ENCODE measurements at regions not wholly inside any gene's neighbourhood (a gene's known extent, or its start where the extent isn't known, plus 50 kb on each side); places are given as distances from the start of the nearest gene placed in this dataset.

DNA sequence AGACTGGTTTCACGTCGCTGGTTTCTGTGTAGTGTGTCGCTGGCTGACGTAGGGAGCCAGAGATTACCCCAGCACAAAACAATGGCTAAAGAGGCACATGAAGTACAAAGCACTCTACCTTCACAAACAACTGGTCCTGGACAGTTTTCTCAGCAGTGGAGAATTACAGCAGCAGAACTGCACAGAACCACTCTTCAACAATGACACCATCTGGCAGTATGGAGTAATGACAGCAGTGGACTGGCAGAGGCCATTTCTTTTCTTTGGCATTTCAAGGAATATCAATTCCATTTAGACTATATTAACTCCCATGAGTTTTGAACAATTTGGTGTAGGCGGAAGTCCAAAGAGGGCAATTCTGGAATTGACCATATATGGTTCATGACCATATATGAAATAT lies 1074.1 kb downstream of the AACS start:
- WGBS (ENCODE audit: insufficient coverage, insufficient replicate concordance, low lambda C conversion rate, missing lambda C conversion rate): 60% methylated on average over 5 of the region's 5 CpGs
- H3K79me2 ChIP-seq (ENCODE audit: control insufficient read depth, insufficient read depth, low read length): no peaks in the 10 kb centered on the region
- H2AFZ ChIP-seq (ENCODE audit: control insufficient read depth, low read depth, low read length): no peak overlapping the region
- H3K27me3 ChIP-seq (replicated peaks in 1 of 2; ENCODE audit: control insufficient read depth in 2 of 2, insufficient read depth in 2 of 2, low read length in 1 of 2): no peaks in the 10 kb centered on the region
- no peaks in the 10 kb centered on the region for H3K36me3 ChIP-seq (ENCODE audit: control insufficient read depth in 2 of 2, insufficient read depth in 2 of 2, low read length in 1 of 2)
- CTCF ChIA-PET: no interaction called here
- DNase-seq (ENCODE audit: low read depth, low spot score): no peak
- H4K20me1 ChIP-seq (ENCODE audit: control insufficient read depth, insufficient read depth): no peaks in the 10 kb centered on the region
- TF ChIP-seq IKZF1 (conservative IDR thresholded peaks at IDR 0.05): no peak
- H3K27ac ChIP-seq (ENCODE audit: control insufficient read depth, insufficient read depth): no peak overlapping the region
- SMC1A ChIA-PET (ENCODE audit: uncharacterized antibody, unreplicated experiment): no interaction called here
- ATAC-seq: no peak
- intact Hi-C loops (cut with micrococcal nuclease; ENCODE audit: unreplicated experiment) (no loop called here), in situ Hi-C loops (cut with MboI) (no loop called here)
- H3K4me3 ChIP-seq: no peak overlapping the region
- RAD21 ChIA-PET (ENCODE audit: unreplicated experiment): no interaction called here
- no peak overlapping the region for H3K4me2 ChIP-seq (ENCODE audit: control insufficient read depth, insufficient read depth)
- peaks cover 2% of the 10 kb centered on the region; the same call in 1 of the 3 replicates for H3K9me3 ChIP-seq (replicated peaks; ENCODE audit: control insufficient read depth, insufficient read depth, low read length)
- H3K4me1 ChIP-seq (ENCODE audit: control insufficient read depth, insufficient read depth, low read length): no peaks in the 10 kb centered on the region
- no TSS peak for BruUV-seq (replicated peaks)
- H3K9ac ChIP-seq (ENCODE audit: control insufficient read depth, insufficient read depth, low read length): no peak overlapping the region
- FAIRE-seq: no peak
- POLR2A ChIA-PET: no interaction called here

DNA sequence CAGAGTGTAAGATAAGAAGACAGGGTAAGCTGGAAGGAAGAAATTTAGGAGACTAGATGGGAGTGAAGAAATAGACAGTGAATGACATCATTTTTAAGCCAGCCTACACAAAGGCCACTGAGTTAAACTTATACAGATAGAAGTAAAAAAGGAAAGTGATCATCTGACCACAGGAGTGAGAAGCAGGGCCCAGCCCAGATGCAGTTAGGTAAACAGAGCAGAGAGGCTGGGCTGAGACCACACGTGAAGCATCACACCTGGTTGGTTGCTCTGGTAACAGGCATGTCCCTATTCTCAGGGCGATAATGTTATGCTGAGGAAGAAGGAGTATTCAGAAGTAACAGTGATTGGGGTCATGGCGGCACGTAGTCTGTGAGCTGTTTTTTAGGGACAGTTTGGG lies 1079.4 kb downstream of the AACS start:
- ATAC-seq: no peak
- H3K9ac ChIP-seq (ENCODE audit: control insufficient read depth, insufficient read depth, low read length): no peak overlapping the region
- DNase-seq (ENCODE audit: low read depth, low spot score): no peak
- ChIA-PET CTCF (no interaction called here), POLR2A (no interaction called here), SMC1A (ENCODE audit: uncharacterized antibody, unreplicated experiment) (no interaction called here), RAD21 (ENCODE audit: unreplicated experiment) (no interaction called here)
- no peaks in the 10 kb centered on the region for H4K20me1 ChIP-seq (ENCODE audit: control insufficient read depth, insufficient read depth)
- FAIRE-seq: no peak
- no peak overlapping the region for H2AFZ ChIP-seq (ENCODE audit: control insufficient read depth, low read depth, low read length)
- H3K4me2 ChIP-seq (ENCODE audit: control insufficient read depth, insufficient read depth): no peak overlapping the region
- no peak overlapping the region for H3K4me3 ChIP-seq
- no peaks in the 10 kb centered on the region for H3K27me3 ChIP-seq (replicated peaks in 1 of 2; ENCODE audit: control insufficient read depth in 2 of 2, insufficient read depth in 2 of 2, low read length in 1 of 2)
- H3K79me2 ChIP-seq (ENCODE audit: control insufficient read depth, insufficient read depth, low read length): no peaks in the 10 kb centered on the region
- no TSS peak for BruUV-seq (replicated peaks)
- no peaks in the 10 kb centered on the region for H3K36me3 ChIP-seq (ENCODE audit: control insufficient read depth in 2 of 2, insufficient read depth in 2 of 2, low read length in 1 of 2)
- H3K4me1 ChIP-seq (ENCODE audit: control insufficient read depth, insufficient read depth, low read length): no peaks in the 10 kb centered on the region
- no peaks in the 10 kb centered on the region; the same call in 2 of the 3 replicates for H3K9me3 ChIP-seq (replicated peaks; ENCODE audit: control insufficient read depth, insufficient read depth, low read length)
- intact Hi-C loops (cut with micrococcal nuclease; ENCODE audit: unreplicated experiment) (no loop called here), in situ Hi-C loops (cut with MboI) (no loop called here)
- H3K27ac ChIP-seq (ENCODE audit: control insufficient read depth, insufficient read depth): no peak overlapping the region
- WGBS (ENCODE audit: insufficient coverage, insufficient replicate concordance, low lambda C conversion rate, missing lambda C conversion rate): 15% methylated on average over 4 of the region's 4 CpGs
- TF ChIP-seq CBX5 (IDR thresholded peaks at IDR 0.05; ENCODE audit: low read depth) (no peak), TARDBP (IDR thresholded peaks at IDR 0.05; ENCODE audit: borderline replicate concordance) (no peak), RAD51 (IDR thresholded peaks at IDR 0.05) (no peak), FOXM1 (IDR thresholded peaks at IDR 0.05; ENCODE audit: low read depth, low read length) (no peak), RUNX3 (IDR thresholded peaks at IDR 0.05; ENCODE audit: low read length) (no peak), MXI1 (IDR thresholded peaks at IDR 0.05; ENCODE audit: low read depth, low read length) (no peak), SMAD5 (IDR thresholded peaks at IDR 0.05; ENCODE audit: low read depth) (no peak), MTA2 (IDR thresholded peaks at IDR 0.05; ENCODE audit: low read depth) (no peak), ZNF622 (IDR thresholded peaks at IDR 0.05) (no peak), RFX5 (IDR thresholded peaks at IDR 0.05; ENCODE audit: low read depth, low read length) (no peak), KDM1A (IDR thresholded peaks at IDR 0.05; ENCODE audit: borderline replicate concordance) (no peak), SMARCA5 (IDR thresholded peaks at IDR 0.05) (no peak), SMC3 (IDR thresholded peaks at IDR 0.05; ENCODE audit: borderline replicate concordance, low read length) (no peak)
- TF ChIP-seq, protein P1, sequence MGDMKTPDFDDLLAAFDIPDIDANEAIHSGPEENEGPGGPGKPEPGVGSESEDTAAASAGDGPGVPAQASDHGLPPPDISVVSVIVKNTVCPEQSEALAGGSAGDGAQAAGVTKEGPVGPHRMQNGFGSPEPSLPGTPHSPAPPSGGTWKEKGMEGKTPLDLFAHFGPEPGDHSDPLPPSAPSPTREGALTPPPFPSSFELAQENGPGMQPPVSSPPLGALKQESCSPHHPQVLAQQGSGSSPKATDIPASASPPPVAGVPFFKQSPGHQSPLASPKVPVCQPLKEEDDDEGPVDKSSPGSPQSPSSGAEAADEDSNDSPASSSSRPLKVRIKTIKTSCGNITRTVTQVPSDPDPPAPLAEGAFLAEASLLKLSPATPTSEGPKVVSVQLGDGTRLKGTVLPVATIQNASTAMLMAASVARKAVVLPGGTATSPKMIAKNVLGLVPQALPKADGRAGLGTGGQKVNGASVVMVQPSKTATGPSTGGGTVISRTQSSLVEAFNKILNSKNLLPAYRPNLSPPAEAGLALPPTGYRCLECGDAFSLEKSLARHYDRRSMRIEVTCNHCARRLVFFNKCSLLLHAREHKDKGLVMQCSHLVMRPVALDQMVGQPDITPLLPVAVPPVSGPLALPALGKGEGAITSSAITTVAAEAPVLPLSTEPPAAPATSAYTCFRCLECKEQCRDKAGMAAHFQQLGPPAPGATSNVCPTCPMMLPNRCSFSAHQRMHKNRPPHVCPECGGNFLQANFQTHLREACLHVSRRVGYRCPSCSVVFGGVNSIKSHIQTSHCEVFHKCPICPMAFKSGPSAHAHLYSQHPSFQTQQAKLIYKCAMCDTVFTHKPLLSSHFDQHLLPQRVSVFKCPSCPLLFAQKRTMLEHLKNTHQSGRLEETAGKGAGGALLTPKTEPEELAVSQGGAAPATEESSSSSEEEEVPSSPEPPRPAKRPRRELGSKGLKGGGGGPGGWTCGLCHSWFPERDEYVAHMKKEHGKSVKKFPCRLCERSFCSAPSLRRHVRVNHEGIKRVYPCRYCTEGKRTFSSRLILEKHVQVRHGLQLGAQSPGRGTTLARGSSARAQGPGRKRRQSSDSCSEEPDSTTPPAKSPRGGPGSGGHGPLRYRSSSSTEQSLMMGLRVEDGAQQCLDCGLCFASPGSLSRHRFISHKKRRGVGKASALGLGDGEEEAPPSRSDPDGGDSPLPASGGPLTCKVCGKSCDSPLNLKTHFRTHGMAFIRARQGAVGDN (IDR thresholded peaks at IDR 0.05): no peak
- TF ChIP-seq, protein P2, sequence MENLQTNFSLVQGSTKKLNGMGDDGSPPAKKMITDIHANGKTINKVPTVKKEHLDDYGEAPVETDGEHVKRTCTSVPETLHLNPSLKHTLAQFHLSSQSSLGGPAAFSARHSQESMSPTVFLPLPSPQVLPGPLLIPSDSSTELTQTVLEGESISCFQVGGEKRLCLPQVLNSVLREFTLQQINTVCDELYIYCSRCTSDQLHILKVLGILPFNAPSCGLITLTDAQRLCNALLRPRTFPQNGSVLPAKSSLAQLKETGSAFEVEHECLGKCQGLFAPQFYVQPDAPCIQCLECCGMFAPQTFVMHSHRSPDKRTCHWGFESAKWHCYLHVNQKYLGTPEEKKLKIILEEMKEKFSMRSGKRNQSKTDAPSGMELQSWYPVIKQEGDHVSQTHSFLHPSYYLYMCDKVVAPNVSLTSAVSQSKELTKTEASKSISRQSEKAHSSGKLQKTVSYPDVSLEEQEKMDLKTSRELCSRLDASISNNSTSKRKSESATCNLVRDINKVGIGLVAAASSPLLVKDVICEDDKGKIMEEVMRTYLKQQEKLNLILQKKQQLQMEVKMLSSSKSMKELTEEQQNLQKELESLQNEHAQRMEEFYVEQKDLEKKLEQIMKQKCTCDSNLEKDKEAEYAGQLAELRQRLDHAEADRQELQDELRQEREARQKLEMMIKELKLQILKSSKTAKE (IDR thresholded peaks at IDR 0.05; ENCODE audit: low read depth, poor library complexity, severe bottlenecking): no peak
